HEK293T (cell line): ENCODE measurements at regions not wholly inside any gene's neighbourhood (a gene's known extent, or its start where the extent isn't known, plus 50 kb on each side); places are given as distances from the start of the nearest gene placed in this dataset.

Experiments
- CTCF ChIA-PET: fragments of 350-600 bp; formaldehyde crosslinking; extraction: SDS; loops from one replicate; lab custom pipeline; 2021; ENCODE audit warnings: antibody characterized with exemption, inconsistent platforms; lab: Yijun Ruan, JAX
- POLR2A ChIA-PET: fragments of 350-600 bp; formaldehyde crosslinking; extraction: SDS; loops from one replicate; lab custom pipeline; 2020; ENCODE audit warnings: antibody characterized with exemption, inconsistent platforms; lab: Yijun Ruan, JAX
- DNase-seq: peaks from one replicate; pipeline ENCODE4 v3.0.0; 2012; ENCODE audit warnings: mixed read lengths; ENCODE audit errors: extremely low spot score
- ARNT ChIP-seq: fragments of 450-650 bp; IDR thresholded peaks from 2 replicates; pipeline ENCODE4 v1.6.1; 2017; ENCODE audit warnings: mild to moderate bottlenecking
- BHLHE40 ChIP-seq: fragments of 450-650 bp; IDR thresholded peaks from 2 replicates; pipeline ENCODE4 v1.6.1; 2016; ENCODE audit warnings: mild to moderate bottlenecking, moderate library complexity, borderline replicate concordance
- CTBP1 ChIP-seq: fragments of 450-650 bp; IDR thresholded peaks from 2 replicates; pipeline ENCODE4 v1.6.1; 2016; ENCODE audit warnings: borderline replicate concordance
- ELF4 ChIP-seq: fragments of 450-650 bp; IDR thresholded peaks from 2 replicates; pipeline ENCODE4 v1.6.1; 2017; ENCODE audit warnings: antibody characterized with exemption
- FOXA1 ChIP-seq: fragments of 450-650 bp; IDR thresholded peaks from 2 replicates; pipeline ENCODE4 v1.6.1; 2016; ENCODE audit warnings: mild to moderate bottlenecking
- FOXK2 ChIP-seq: fragments of 450-650 bp; IDR thresholded peaks from 2 replicates; pipeline ENCODE4 v1.6.1; 2016; ENCODE audit warnings: mild to moderate bottlenecking
- FOXM1 ChIP-seq: fragments of 450-650 bp; IDR thresholded peaks from 2 replicates; pipeline ENCODE4 v1.6.1; 2017; ENCODE audit warnings: mild to moderate bottlenecking, borderline replicate concordance
- HDGF ChIP-seq: fragments of 450-650 bp; IDR thresholded peaks from 2 replicates; pipeline ENCODE4 v1.6.1; 2017; ENCODE audit warnings: antibody characterized with exemption, borderline replicate concordance
- L3MBTL2 ChIP-seq: fragments of 450-650 bp; conservative IDR thresholded peaks from 2 replicates; pipeline ENCODE4 v1.6.1; 2016; ENCODE audit warnings: mild to moderate bottlenecking
- LEF1 ChIP-seq: fragments of 450-650 bp; IDR thresholded peaks from 2 replicates; pipeline ENCODE4 v1.6.1; 2017; ENCODE audit warnings: mild to moderate bottlenecking, borderline replicate concordance
- NFRKB ChIP-seq: fragments of 450-650 bp; IDR thresholded peaks from 2 replicates; pipeline ENCODE4 v1.6.1; 2016; ENCODE audit warnings: mild to moderate bottlenecking, moderate library complexity
- SP1 ChIP-seq: fragments of 450-650 bp; IDR thresholded peaks from 2 replicates; pipeline ENCODE4 v1.6.1; 2017
- SUZ12 ChIP-seq: fragments of 450-650 bp; IDR thresholded peaks from 2 replicates; pipeline ENCODE4 v1.6.1; 2016; ENCODE audit warnings: mild to moderate bottlenecking
- TARDBP ChIP-seq: fragments of 450-650 bp; IDR thresholded peaks from 2 replicates; pipeline ENCODE4 v1.6.1; 2016
- ZNF384 ChIP-seq: fragments of 450-650 bp; IDR thresholded peaks from 2 replicates; pipeline ENCODE4 v1.6.1; 2016
- TF ChIP-seq, protein P1 (sequence below): fragments of 450-650 bp; IDR thresholded peaks from 2 replicates; pipeline ENCODE4 v1.6.1; 2016

DNA sequence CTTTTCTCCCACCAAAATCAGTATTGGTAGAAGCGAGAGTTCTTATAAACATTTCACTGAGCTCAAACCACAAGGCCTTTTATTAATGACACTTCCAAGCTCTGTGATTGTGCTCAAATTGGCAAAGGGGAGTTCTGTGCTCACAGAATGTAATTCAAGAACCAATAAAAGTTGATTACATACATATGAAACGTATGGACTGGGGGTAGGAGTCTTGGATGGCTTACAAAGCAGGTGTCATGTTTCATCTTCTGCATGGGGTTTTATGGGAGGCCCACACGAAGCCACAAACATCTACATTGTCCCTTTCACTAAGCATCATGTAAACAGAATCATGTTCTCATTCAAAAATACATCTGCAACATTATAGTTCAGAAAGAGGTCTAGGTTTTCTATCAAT, 828.3 kb downstream of the VRK1 start:
- no peak for TF ChIP-seq NFRKB
- TF ChIP-seq CTBP1, result no peak
- no peak for TF ChIP-seq LEF1
- TF ChIP-seq L3MBTL2, result no peak
- TF ChIP-seq FOXM1, result no peak
- no peak for TF ChIP-seq TARDBP
- no peak for TF ChIP-seq HDGF
- TF ChIP-seq ELF4, result no peak
- TF ChIP-seq FOXK2, result no peak
- no peak for TF ChIP-seq FOXA1
- TF ChIP-seq BHLHE40, result no peak
- no peak for TF ChIP-seq ZNF384
- TF ChIP-seq SP1, result no peak
- TF ChIP-seq ARNT, result no peak
- TF ChIP-seq SUZ12, result no peak
- DNase-seq, result no peak
- ChIA-PET POLR2A (no interaction called here), CTCF (no interaction called here)

DNA sequence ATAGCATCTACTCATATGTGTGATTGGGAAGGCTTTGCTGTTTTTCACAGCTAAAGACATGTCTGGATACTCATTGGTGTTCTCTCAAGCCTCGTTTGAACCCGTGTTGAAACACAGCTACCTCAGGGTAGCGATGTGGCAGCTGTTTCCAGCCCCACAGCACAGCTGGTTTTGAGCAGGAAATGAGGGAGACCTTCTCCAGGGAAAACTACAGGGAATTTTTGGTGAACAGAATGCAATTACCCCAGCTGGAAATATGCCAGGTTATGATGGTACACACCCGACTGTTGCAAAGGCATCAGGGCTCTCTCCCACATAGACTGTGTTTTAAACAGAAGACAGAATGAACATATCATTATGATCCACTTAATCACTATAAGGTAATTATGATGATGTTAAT, 828.9 kb downstream of the VRK1 start:
- DNase-seq, result no peak
- TF ChIP-seq SP1 (no peak), BHLHE40 (no peak), SUZ12 (no peak), FOXM1 (no peak), ARNT (no peak), ELF4 (no peak), HDGF (no peak), TARDBP (no peak), NFRKB (no peak), ZNF384 (no peak), FOXA1 (no peak)
- ChIA-PET CTCF (interaction anchor here (0.5 kb wide), 1 partner anchor 1475 kb away, joined by 3 read pairs; no protein-coding TSS in a partner anchor), POLR2A (no interaction called here)

DNA sequence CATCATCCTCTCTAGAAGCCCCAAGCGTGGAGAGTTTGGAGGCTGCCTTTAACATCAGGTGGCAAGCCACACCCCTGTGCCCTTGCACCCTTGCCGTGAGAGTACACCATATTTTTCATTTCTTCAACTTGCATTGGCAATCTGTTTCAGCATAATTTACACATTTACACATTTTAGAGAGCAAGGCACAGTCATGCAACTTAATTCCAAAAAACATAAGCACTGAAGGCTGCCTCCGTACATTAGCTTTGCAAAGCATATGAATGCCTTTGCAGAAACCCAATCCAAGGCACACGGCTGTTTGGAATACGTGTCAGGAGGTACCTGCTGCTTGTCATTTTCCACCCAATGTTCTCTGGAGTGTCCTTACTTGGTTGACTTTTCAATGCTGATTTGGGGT, 833.1 kb downstream of the VRK1 start:
- CTCF ChIA-PET, result no interaction called here
- POLR2A ChIA-PET, result no interaction called here
- TF ChIP-seq LEF1 (no peak), BHLHE40 (no peak), FOXA1 (no peak), TARDBP (no peak), NFRKB (no peak), ELF4 (no peak), SUZ12 (no peak), L3MBTL2 (no peak), FOXK2 (no peak), FOXM1 (no peak), ARNT (no peak), CTBP1 (no peak), HDGF (no peak), ZNF384 (no peak), SP1 (no peak)
- TF ChIP-seq, protein P1, sequence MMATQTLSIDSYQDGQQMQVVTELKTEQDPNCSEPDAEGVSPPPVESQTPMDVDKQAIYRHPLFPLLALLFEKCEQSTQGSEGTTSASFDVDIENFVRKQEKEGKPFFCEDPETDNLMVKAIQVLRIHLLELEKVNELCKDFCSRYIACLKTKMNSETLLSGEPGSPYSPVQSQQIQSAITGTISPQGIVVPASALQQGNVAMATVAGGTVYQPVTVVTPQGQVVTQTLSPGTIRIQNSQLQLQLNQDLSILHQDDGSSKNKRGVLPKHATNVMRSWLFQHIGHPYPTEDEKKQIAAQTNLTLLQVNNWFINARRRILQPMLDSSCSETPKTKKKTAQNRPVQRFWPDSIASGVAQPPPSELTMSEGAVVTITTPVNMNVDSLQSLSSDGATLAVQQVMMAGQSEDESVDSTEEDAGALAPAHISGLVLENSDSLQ, result no peak
- no peak for DNase-seq

DNA sequence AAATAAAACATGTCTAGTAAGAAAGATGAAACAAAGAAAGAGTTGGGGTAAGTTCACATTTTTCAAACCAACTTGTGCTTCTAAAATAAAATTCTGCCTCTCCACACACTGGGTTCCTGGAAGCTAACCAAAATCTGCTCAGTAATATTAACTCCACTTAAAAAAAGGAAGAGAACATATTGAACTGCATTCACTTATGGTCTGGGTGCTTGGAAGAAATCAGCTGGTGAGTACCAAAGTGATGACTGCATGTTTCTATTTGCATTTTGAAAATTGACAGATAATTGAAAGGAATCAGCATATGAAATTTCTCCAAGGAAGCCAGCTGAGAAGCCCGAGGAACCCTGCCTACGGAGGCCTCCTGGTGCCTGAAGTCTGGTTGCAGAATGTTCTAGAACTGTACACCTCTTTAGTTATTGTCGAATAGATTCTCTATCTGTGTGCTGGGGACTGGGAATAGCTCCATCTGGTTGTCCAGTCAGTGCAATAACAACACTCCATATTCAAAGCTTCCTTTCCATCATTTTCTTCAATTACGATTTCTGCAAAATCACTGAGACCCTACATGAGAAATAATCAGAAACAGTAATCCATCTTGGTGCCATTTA, 836.1 kb downstream of the VRK1 start:
- ChIA-PET POLR2A (no interaction called here), CTCF (no interaction called here)
- DNase-seq, result no peak
- TF ChIP-seq ZNF384 (no peak), LEF1 (no peak), SP1 (no peak), FOXM1 (no peak), SUZ12 (no peak), NFRKB (no peak), ELF4 (no peak), FOXK2 (no peak), ARNT (no peak), BHLHE40 (no peak), L3MBTL2 (no peak), TARDBP (no peak), FOXA1 (no peak), CTBP1 (no peak), HDGF (no peak)
- TF ChIP-seq, protein P1, result no peak

DNA sequence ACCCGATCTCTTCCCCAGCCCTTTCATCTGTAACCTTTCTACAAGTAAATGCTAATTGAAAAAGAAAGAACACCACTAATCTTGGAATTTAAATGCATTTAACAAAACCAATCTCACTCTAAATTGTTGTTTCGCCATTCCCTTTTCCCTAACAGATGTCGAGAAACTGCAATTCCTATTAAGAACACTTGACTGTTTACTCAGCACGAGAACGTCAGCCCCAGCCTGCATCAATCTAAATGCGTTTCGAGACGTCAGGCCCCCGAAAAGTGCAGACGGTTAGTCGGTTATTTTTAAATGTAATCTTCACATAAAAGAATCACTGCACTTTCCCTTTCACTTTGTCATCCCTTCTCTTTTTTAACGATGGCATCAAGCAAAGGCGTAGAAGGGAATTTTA, 837.6 kb downstream of the VRK1 start:
- ChIA-PET CTCF (no interaction called here), POLR2A (no interaction called here)
- no peak for DNase-seq
- TF ChIP-seq TARDBP, result no peak
- TF ChIP-seq, protein P1, result no peak
- TF ChIP-seq FOXK2, result no peak
- no peak for TF ChIP-seq FOXM1
- TF ChIP-seq ARNT, result no peak
- TF ChIP-seq ZNF384, result no peak
- no peak for TF ChIP-seq NFRKB
- TF ChIP-seq SUZ12, result no peak
- TF ChIP-seq FOXA1, result no peak
- TF ChIP-seq LEF1, result no peak
- no peak for TF ChIP-seq ELF4
- no peak for TF ChIP-seq SP1
- no peak for TF ChIP-seq BHLHE40
- no peak for TF ChIP-seq CTBP1
- TF ChIP-seq L3MBTL2, result no peak
